ENCODE measurements at regions not wholly inside any gene's neighbourhood (a gene's known extent, or its start where the extent isn't known, plus 50 kb on each side); places are given as distances from the start of the nearest gene placed in this dataset.

- TF ChIP-seq CTCF (IDR thresholded peaks at IDR 0.05): no peak
- TF ChIP-seq POLR2A (IDR thresholded peaks at IDR 0.05): no peak
Observed at GRCh38 chr16:79363035-79363434, 237.5 kb downstream of the MAF start.
